A673 (cell line): ENCODE measurements at regions not wholly inside any gene's neighbourhood (a gene's known extent, or its start where the extent isn't known, plus 50 kb on each side); places are given as distances from the start of the nearest gene placed in this dataset.

ENCODE experiments used
- BruUV-seq: library from RNA; stranded (reverse); fragments of 400-500 nt; replicated peaks from 2 replicates; lab custom pipeline; 2021; lab: Mats Ljungman, UMichigan
- CTCF ChIA-PET: fragments of 300-600 bp; sonication (Branson Sonifier 250); formaldehyde crosslinking; loops from one replicate; lab custom pipeline; 2022; ENCODE audit warnings: antibody characterized with exemption; lab: Charles Lee
- POLR2A ChIA-PET: fragments of 300-600 bp; sonication (Branson Sonifier 250); formaldehyde crosslinking; loops from one replicate; lab custom pipeline; 2022; ENCODE audit warnings: antibody characterized with exemption; ENCODE audit not compliant: low non-redundant PET; lab: Charles Lee
- DNase-seq: peaks from one replicate; pipeline ENCODE4 v3.0.0-alpha.2; 2015; ENCODE audit warnings: low spot score
- H3K27ac ChIP-seq: fragments of 200-600 bp; sonication (generic); 2 replicates; pipeline ENCODE4 v1.5.1; 2016; ENCODE audit warnings: mixed run types, low read depth, mild to moderate bottlenecking, mixed read lengths, antibody characterized with exemption, low read length; ENCODE audit not compliant: poor library complexity, severe bottlenecking
- H3K27me3 ChIP-seq: fragments of 200-600 bp; sonication (generic); replicated peaks from 2 replicates; pipeline ENCODE4 v1.6.1; 2017; ENCODE audit warnings: mixed run types, low read depth, mild to moderate bottlenecking, mixed read lengths, antibody characterized with exemption, low read length; ENCODE audit not compliant: insufficient read depth, poor library complexity
- H3K36me3 ChIP-seq: fragments of 200-600 bp; sonication (generic); 2 replicates; pipeline ENCODE4 v1.6.1; 2016; ENCODE audit warnings: mixed run types, mild to moderate bottlenecking, mixed read lengths, antibody characterized with exemption, low read length; ENCODE audit not compliant: insufficient read depth, poor library complexity, severe bottlenecking
- H3K4me1 ChIP-seq: fragments of 200-600 bp; sonication (generic); 2 replicates; pipeline ENCODE4 v1.6.1; 2017; ENCODE audit warnings: mixed run types, mild to moderate bottlenecking, mixed read lengths, antibody characterized with exemption, low read length; ENCODE audit not compliant: insufficient read depth, poor library complexity, severe bottlenecking
- H3K4me3 ChIP-seq: fragments of 200-600 bp; sonication (generic); 2 replicates; pipeline ENCODE4 v1.5.1; 2016; ENCODE audit warnings: low read depth, mixed run types, mild to moderate bottlenecking, mixed read lengths, low read length; ENCODE audit not compliant: poor library complexity, severe bottlenecking
- H3K9me3 ChIP-seq: fragments of 200-600 bp; sonication (generic); 2 replicates; pipeline ENCODE4 v1.6.1; 2016; ENCODE audit warnings: mixed run types, low read depth, mild to moderate bottlenecking, mixed read lengths, antibody characterized with exemption, low read length; ENCODE audit not compliant: poor library complexity, severe bottlenecking
- EZH2 ChIP-seq: fragments of 200-600 bp; sonication (generic); IDR thresholded peaks from 2 replicates; pipeline ENCODE4 v1.6.1; 2017; ENCODE audit warnings: borderline replicate concordance, low read depth, mild to moderate bottlenecking, mixed read lengths, antibody characterized with exemption, low read length; ENCODE audit not compliant: poor library complexity, severe bottlenecking
- intact Hi-C: fragments of 100-400 bp; cut with micrococcal nuclease; formaldehyde crosslinking; loops from one replicate; pipeline ENCODE4 v1.10.0; 2022; ENCODE audit not compliant: unreplicated experiment
- TF ChIP-seq, protein P1 (sequence below): fragments of 300-800, 200-600 bp; sonication (generic); conservative IDR thresholded peaks from 2 replicates; pipeline ENCODE4 v1.5.1; 2017; ENCODE audit warnings: low read depth, mild to moderate bottlenecking, antibody characterized with exemption, low read length, moderate library complexity, mixed read lengths

GRCh38 chr10:28366994-28367393 lies 64.1 kb upstream of the MPP7 start:
- Histone ChIP-seq H3K27me3 (no peaks in the 10 kb centered on the region), H3K27ac (no peak overlapping the region), H3K4me3 (no peak overlapping the region), H3K36me3 (no peaks in the 10 kb centered on the region), H3K9me3 (no peaks in the 10 kb centered on the region), H3K4me1 (peaks cover 4% of the 10 kb centered on the region)
- no TSS peak for BruUV-seq
- TF ChIP-seq EZH2, result no peak
- TF ChIP-seq, protein P1, sequence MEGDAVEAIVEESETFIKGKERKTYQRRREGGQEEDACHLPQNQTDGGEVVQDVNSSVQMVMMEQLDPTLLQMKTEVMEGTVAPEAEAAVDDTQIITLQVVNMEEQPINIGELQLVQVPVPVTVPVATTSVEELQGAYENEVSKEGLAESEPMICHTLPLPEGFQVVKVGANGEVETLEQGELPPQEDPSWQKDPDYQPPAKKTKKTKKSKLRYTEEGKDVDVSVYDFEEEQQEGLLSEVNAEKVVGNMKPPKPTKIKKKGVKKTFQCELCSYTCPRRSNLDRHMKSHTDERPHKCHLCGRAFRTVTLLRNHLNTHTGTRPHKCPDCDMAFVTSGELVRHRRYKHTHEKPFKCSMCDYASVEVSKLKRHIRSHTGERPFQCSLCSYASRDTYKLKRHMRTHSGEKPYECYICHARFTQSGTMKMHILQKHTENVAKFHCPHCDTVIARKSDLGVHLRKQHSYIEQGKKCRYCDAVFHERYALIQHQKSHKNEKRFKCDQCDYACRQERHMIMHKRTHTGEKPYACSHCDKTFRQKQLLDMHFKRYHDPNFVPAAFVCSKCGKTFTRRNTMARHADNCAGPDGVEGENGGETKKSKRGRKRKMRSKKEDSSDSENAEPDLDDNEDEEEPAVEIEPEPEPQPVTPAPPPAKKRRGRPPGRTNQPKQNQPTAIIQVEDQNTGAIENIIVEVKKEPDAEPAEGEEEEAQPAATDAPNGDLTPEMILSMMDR, result no peak
- ChIA-PET POLR2A (no interaction called here), CTCF (no interaction called here)
- DNase-seq, result peak; percentile 47
- intact Hi-C loops, result no loop called here

GRCh38 chr10:28367413-28367812 lies 64.5 kb upstream of the MPP7 start:
- no peak for DNase-seq
- no peak for TF ChIP-seq EZH2
- TF ChIP-seq, protein P1, result no peak
- BruUV-seq, result no TSS peak
- Histone ChIP-seq H3K4me1 (peaks cover 4% of the 10 kb centered on the region), H3K27ac (no peak overlapping the region), H3K36me3 (no peaks in the 10 kb centered on the region), H3K9me3 (no peaks in the 10 kb centered on the region), H3K27me3 (no peaks in the 10 kb centered on the region), H3K4me3 (no peak overlapping the region)
- CTCF ChIA-PET, result no interaction called here
- POLR2A ChIA-PET, result no interaction called here
- intact Hi-C loops, result no loop called here

DNA sequence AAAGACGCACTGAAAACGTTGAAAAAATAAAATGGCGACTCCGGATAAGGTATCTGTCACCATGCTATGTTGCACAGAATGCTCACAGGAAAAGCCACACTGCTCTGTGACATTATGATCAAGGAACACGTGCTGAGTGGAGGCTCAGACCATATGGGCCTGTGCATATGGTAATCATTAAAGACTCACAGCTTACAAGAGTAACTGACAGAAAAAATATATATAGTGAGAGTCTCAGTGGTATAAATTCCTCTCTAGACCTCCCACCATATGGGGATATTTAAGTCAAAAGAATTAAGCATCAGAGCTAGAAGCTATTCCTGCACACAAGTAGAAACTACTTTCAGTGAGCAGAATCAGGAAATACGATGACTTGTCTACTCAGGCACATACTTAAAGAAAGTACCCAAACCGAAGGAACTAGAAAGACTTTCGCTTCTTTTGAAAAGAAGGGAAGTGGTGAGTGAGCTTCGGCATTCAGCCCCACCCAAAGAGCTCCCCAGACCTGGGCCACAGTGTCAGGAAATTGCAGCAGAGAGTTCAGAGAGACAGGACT lies 65.1 kb upstream of the MPP7 start:
- TF ChIP-seq, protein P1, result no peak
- TF ChIP-seq EZH2, result no peak
- ChIA-PET POLR2A (no interaction called here), CTCF (no interaction called here)
- no peaks in the 10 kb centered on the region for H3K27me3 ChIP-seq
- intact Hi-C loops, result no loop called here
- no peaks in the 10 kb centered on the region for H3K36me3 ChIP-seq
- H3K9me3 ChIP-seq, result no peaks in the 10 kb centered on the region
- DNase-seq, result peak; percentile 34
- no peak overlapping the region for H3K27ac ChIP-seq
- BruUV-seq, result no TSS peak
- H3K4me1 ChIP-seq, result peaks cover 4% of the 10 kb centered on the region
- H3K4me3 ChIP-seq, result no peak overlapping the region
